IMR-90 (cell line): ENCODE measurements at regions not wholly inside any gene's neighbourhood (a gene's known extent, or its start where the extent isn't known, plus 50 kb on each side); places are given as distances from the start of the nearest gene placed in this dataset.

Experiments used
- BHLHE40 ChIP-seq: fragments of 150-350 bp; IDR thresholded peaks from 2 replicates; pipeline ENCODE4 v1.6.1; 2016; ENCODE audit warnings: mild to moderate bottlenecking, low read depth, low read length
- CEBPB ChIP-seq: IDR thresholded peaks from 2 replicates; pipeline ENCODE4 v1.6.1; 2012; ENCODE audit warnings: low read depth, low read length, improper control_type of control experiment
- CTCF ChIP-seq: conservative IDR thresholded peaks from 2 replicates; pipeline ENCODE4 v1.5.1; 2012; ENCODE audit warnings: mild to moderate bottlenecking, low read depth, low read length, improper control_type of control experiment
- MAZ ChIP-seq: IDR thresholded peaks from 2 replicates; pipeline ENCODE4 v1.6.1; 2012; ENCODE audit warnings: low read depth, mild to moderate bottlenecking, low read length, improper control_type of control experiment, moderate library complexity, borderline replicate concordance
- NFE2L2 ChIP-seq: fragments of 150-350 bp; IDR thresholded peaks from 2 replicates; pipeline ENCODE4 v1.6.1; 2016; ENCODE audit warnings: low read depth, mild to moderate bottlenecking, low read length
- POLR2A ChIP-seq: IDR thresholded peaks from 2 replicates; pipeline ENCODE4 v1.6.1; 2012; ENCODE audit warnings: mild to moderate bottlenecking, low read depth, low read length
- RAD21 ChIP-seq: IDR thresholded peaks from 2 replicates; pipeline ENCODE4 v1.6.1; 2012; ENCODE audit warnings: low read length, improper control_type of control experiment
- RFX5 ChIP-seq: IDR thresholded peaks from 2 replicates; pipeline ENCODE4 v1.8.0; 2012; ENCODE audit warnings: low read depth, mild to moderate bottlenecking, low read length, moderate library complexity

GRCh38 chr2:64234150-64234549, 89.9 kb upstream of the PELI1 start:
- TF ChIP-seq CTCF: no peak
- TF ChIP-seq RAD21: no peak
- TF ChIP-seq RFX5: no peak
- no peak for TF ChIP-seq POLR2A
- TF ChIP-seq NFE2L2: no peak
- no peak for TF ChIP-seq MAZ
- no peak for TF ChIP-seq BHLHE40
- no peak for TF ChIP-seq CEBPB
